Activated naive CD4-positive, alpha-beta T cell treated with anti-CD3 and anti-CD28 coated beads, Interleukin-2, amount 50 U/mL, for 16 hours (primary cell): ENCODE measurements at regions not wholly inside any gene's neighbourhood (a gene's known extent, or its start where the extent isn't known, plus 50 kb on each side); places are given as distances from the start of the nearest gene placed in this dataset.
"Not testable (repeated sequence)": the region's sequence is repeated elsewhere in the genome, so short reads cannot be mapped to it uniquely, and the experiment has no call there.

ENCODE experiments used
- DNase-seq: peaks from one replicate; pipeline ENCODE4 v3.0.0-alpha.2; 2020

DNA sequence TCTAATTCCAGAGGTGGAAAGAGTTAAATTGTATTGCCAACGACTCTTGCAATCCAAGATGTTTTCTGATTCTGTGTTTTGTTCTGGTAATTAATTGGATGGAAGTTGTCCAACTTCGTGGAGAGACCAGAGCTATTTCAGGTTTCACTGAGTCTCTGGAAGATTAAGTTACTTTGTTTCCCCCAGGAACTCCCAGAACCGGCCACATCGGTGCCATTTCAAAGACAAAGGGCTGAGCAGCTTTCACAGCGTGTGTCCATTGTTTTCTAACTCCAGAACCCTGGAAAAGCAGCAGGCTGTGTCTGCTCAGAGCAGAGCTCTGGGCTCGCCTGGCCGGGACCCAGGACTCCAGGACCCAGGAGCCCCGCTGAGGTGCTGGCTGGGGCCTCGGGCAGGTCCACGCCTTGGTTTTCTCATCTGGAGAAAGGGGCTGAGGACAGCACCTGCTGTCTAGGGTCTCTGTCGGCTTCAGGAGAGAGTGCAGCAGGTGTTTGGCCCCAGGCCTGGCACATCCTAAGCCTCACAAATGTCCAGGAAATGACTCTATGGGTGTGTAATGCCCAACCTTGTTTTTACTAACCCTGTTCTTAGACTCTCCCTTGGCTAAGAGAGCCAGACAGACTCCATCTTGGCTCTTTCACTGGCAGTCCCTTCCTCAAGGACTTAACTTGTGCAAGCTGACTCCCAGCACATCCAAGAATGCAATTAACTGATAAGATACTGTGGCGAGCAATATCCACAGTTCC, 86.0 kb upstream of the SFSWAP start:
- not testable (repeated sequence) for DNase-seq

- not testable (repeated sequence) for DNase-seq
These were observed 84.7 kb upstream of the SFSWAP start for GRCh38 chr12:131625966-131626722.

DNA sequence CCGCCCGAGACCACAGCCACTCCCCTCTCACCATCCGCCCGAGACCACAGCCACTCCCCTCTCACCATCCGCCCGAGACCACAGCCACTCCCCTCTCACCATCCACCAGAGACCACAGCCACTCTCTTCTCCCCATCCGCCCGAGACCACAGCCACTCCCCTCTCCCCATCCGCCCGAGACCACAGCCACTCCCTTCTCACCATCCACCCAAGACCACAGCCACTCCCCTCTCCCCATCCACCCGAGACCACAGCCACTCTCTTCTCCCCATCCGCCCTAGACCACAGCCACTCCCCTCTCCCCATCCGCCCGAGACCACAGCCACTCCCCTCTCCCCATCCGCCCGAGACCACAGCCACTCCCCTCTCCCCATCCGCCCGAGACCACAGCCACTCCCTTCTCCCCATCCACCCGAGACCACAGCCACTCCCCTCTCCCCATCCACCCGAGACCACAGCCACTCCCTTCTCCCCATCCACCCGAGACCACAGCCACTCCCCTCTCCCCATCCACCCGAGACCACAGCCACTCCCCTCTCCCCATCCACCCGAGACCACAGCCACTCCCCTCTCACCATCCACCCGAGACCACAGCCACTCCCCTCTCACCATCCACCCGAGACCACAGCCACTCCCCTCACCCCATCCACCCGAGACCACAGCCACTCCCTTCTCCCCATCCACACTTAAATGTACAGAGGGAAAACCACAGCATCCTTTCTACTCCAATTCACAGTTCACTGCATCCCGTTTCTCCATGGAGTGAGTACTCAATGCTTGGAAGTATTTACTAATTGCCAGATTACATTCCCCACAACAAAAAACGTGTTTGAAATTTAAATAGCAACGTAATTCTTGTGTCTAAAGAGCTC, 83.5 kb upstream of the SFSWAP start:
- DNase-seq = not testable (repeated sequence)

- DNase-seq = no peak
These were observed 82.7 kb upstream of the SFSWAP start for GRCh38 chr12:131628023-131628740.

DNA sequence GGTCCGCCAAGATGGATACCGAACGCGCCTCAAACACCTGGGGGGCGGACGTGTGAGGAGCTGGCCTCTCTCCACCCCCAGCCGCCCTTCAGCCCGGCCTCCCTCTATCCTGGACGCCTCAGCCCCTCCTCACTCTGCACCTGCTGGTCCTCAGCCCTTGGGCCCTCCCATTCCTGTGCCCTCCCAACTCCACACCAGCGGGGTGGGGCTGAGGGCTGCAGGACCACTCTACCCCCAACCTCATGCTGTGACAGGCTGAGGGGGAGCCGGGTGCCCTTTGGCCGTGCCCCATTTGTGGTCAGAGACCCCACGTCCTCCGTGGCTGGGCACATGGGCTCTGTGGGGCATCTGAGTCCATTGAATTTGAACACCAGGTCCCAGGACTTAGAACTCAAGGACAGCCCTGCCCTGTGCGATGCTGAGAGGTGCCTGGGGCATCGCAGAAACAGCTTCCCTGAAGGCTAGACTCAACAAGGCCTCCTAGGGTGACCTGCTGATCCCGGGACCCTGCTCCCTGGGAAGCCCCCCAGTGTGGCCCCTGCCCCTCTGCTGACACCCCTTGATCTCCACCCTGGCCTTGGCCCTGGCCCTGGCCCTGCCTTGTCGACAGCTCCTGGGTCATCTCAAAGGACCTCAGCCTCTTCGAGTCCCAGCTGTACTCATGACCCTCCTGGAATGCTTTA, 82.0 kb upstream of the SFSWAP start:
- DNase-seq = no peak

- no peak for DNase-seq
These were observed 79.7 kb upstream of the SFSWAP start for GRCh38 chr12:131631230-131631629.

GRCh38 chr12:131631889-131632651, 78.8 kb upstream of the SFSWAP start:
- not testable (repeated sequence) for DNase-seq

- DNase-seq = not testable (repeated sequence)
These were observed 78.3 kb upstream of the SFSWAP start for GRCh38 chr12:131632652-131633023.

GRCh38 chr12:131633610-131634009, 77.3 kb upstream of the SFSWAP start:
- not testable (repeated sequence) for DNase-seq

GRCh38 chr12:131634037-131634436, 76.9 kb upstream of the SFSWAP start:
- no peak for DNase-seq

DNA sequence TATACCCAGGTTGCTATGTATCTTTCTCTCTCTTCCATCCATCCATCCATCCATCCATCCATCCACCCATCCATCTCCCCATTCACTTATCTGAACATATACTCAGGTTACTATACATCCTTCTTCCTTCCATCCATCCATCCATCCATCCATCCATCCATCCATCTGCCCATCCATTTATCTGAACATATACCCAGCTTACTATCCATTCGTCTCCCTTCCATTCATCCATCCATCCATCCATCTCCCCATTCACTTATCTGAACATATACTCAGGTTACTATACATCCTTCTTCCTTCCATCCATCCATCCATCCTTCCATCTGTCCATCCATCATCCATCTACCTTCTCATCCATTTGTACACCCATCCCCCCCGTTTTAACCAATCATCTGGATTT, 75.9 kb upstream of the SFSWAP start:
- not testable (repeated sequence) for DNase-seq

DNA sequence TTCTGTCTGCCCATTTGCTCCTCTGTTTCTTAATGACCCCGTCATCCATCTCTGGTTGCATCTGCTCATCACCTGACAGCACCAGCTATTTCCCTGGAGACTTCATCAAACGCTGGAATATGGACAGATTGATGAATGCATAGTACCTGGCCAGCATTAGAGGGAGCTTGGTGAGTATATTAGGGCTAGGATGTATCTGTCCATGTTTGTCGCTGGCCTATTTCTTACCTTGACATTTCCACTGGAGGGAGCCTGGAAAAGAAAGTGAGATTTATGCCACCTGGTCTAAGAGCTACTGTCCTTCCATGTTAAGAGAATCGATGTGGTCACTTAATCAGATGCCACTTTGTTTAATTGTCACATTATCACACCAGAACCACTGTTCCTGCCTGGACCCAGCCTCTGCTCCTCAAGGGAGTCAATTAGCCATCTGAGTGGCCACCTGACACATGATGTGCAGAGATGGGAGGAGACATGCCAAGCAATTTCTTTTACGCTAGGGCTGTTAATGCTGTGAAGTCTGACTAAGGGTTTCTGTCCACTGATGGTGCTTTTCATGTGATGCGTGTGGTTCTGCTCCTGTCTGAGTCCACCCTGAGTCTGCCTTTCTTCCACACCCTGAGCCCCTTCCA, 75.3 kb upstream of the SFSWAP start:
- no peak for DNase-seq

GRCh38 chr12:131636266-131636665, 74.6 kb upstream of the SFSWAP start:
- DNase-seq = no peak

- no peak for DNase-seq
These were observed 73.7 kb upstream of the SFSWAP start for GRCh38 chr12:131636940-131637750.

- no peak for DNase-seq
These were observed 72.9 kb upstream of the SFSWAP start for GRCh38 chr12:131637986-131638385.

DNA sequence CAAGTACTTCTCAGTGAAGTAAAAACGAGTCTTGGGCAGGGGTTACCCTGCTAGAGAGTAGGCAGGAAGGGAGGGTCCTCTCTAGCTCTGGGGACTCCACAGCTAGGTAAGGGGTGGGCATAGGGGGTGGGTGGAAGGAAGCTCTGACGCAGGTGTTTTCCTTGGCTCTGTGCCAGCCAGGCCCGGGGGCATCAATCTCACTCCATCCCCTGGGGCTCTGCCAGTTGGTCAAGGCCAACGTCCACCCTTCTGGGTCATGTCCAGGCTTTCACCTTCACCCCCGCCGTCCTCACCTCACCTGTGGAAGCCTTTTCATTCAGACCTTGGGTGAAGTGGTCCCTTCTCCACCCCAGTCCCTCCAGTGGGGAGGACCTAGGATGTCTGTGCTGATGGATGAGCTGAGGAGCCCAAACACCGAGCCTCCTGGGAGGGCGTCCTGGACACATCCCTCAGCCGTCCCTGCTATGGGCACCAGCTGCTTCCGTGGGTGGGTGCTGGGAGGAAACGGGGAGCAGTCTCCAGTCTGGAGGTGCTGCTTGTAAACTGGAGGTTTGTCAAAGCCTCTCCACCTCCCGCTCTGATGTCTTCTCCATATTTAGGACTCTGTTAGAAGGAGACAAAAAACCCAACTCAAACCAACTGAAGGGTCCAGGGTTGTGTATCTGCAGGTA, 71.5 kb upstream of the SFSWAP start:
- DNase-seq = no peak

DNA sequence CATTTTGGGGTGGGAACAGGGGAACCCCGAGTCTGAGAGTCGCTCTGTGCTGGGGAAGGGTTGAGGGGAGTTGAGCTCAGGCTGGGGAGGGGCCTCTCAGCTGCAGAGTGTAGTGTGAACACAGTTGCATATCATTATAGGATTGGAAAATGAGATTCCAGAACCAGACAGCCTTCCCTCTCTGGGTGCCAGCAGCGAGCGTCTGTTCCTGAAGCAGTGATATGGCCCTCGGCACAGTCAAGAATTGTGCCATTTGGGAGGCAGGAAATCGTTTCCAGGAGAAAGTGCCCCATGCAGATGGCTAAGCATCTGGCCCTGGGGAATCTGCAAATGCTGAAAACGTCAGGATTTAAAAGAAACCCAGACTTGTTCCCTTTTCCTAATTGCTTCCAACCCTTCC, 70.4 kb upstream of the SFSWAP start:
- DNase-seq = no peak

DNA sequence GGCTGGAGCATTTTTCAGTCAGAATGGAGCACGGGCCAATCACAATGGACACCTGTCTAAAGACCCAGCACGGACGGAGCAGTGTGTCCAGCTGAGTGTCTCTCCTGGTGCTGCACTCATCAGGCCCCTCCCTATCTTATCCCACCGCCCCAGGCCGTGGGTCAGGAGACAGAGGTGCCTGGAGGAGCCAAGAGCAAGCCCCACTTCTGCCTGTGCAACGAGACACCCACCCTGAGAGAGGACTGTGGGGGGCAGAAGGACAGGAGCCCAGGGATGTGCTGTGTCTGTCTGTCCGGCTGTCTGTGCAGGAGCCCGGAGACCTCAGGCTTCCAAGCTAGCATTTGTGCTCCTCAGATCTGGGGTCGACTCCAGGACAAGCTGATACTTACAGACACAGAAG, 69.6 kb upstream of the SFSWAP start:
- no peak for DNase-seq

- DNase-seq = no peak
These were observed 68.8 kb upstream of the SFSWAP start for GRCh38 chr12:131642101-131642540.
